ENCODE measurements at regions not wholly inside any gene's neighbourhood (a gene's known extent, or its start where the extent isn't known, plus 50 kb on each side); places are given as distances from the start of the nearest gene placed in this dataset.
"Not testable (repeated sequence)": the region's sequence is repeated elsewhere in the genome, so short reads cannot be mapped to it uniquely, and the experiment has no call there.

DNA sequence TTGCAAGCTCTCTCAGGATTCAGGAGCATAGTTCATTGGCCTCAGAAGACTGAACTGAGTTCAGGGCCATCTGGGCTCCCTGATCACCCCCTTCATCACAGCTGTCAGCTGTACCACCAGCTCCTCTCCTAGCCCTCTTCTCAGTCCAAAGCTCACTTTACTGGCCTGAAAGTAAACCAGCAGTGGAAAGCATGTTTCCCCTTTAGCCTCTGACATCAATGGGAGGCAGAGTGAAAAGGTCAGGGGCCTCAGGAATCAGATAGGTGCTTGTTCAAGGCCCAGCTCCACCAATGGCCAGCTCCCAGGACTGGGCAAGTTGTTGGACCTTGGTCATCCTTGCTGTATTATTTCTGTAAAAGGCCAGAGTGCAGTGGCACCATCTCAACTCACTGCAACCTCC lies 223.4 kb downstream of the TLE3 start:
- H4K20me1 ChIP-seq (ENCODE audit: insufficient read depth, low read length, poor library complexity, severe bottlenecking), result no peaks in the 10 kb centered on the region
- H2AFZ ChIP-seq (ENCODE audit: low read length), result no peak overlapping the region
- H3K9me2 ChIP-seq (replicated peaks; ENCODE audit: low read depth, low read length), result no peaks in the 10 kb centered on the region
- no peaks in the 10 kb centered on the region for H3F3A ChIP-seq (ENCODE audit: low read depth)
- H3K4me1 ChIP-seq (ENCODE audit: insufficient read depth, low read length, poor library complexity, severe bottlenecking), result no peaks in the 10 kb centered on the region
- no peak overlapping the region for H3K4me3 ChIP-seq (ENCODE audit: low read length, poor library complexity, severe bottlenecking)
- H3K9ac ChIP-seq (ENCODE audit: low read depth, low read length, poor library complexity, severe bottlenecking), result no peak overlapping the region
- H3K36me3 ChIP-seq (ENCODE audit: insufficient read depth, low read length), result no peaks in the 10 kb centered on the region
- H3K4me2 ChIP-seq (ENCODE audit: low read depth, low read length, poor library complexity, severe bottlenecking), result no peak overlapping the region
- TF ChIP-seq, protein P1, sequence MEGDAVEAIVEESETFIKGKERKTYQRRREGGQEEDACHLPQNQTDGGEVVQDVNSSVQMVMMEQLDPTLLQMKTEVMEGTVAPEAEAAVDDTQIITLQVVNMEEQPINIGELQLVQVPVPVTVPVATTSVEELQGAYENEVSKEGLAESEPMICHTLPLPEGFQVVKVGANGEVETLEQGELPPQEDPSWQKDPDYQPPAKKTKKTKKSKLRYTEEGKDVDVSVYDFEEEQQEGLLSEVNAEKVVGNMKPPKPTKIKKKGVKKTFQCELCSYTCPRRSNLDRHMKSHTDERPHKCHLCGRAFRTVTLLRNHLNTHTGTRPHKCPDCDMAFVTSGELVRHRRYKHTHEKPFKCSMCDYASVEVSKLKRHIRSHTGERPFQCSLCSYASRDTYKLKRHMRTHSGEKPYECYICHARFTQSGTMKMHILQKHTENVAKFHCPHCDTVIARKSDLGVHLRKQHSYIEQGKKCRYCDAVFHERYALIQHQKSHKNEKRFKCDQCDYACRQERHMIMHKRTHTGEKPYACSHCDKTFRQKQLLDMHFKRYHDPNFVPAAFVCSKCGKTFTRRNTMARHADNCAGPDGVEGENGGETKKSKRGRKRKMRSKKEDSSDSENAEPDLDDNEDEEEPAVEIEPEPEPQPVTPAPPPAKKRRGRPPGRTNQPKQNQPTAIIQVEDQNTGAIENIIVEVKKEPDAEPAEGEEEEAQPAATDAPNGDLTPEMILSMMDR (conservative IDR thresholded peaks at IDR 0.05; ENCODE audit: low read length), result no peak
- no peak for TF ChIP-seq EZH2phosphoT487 (IDR thresholded peaks at IDR 0.05; ENCODE audit: borderline replicate concordance)
- H3K27me3 ChIP-seq (ENCODE audit: insufficient read depth, low read length, poor library complexity, severe bottlenecking), result peaks cover 39% of the 10 kb centered on the region
- H3K9me3 ChIP-seq (ENCODE audit: insufficient read depth, low read depth, low read length), result no peaks in the 10 kb centered on the region; the same call in 1 of the 2 replicates
- no peaks in the 10 kb centered on the region for H3K79me2 ChIP-seq (ENCODE audit: insufficient read depth, low read length)

DNA sequence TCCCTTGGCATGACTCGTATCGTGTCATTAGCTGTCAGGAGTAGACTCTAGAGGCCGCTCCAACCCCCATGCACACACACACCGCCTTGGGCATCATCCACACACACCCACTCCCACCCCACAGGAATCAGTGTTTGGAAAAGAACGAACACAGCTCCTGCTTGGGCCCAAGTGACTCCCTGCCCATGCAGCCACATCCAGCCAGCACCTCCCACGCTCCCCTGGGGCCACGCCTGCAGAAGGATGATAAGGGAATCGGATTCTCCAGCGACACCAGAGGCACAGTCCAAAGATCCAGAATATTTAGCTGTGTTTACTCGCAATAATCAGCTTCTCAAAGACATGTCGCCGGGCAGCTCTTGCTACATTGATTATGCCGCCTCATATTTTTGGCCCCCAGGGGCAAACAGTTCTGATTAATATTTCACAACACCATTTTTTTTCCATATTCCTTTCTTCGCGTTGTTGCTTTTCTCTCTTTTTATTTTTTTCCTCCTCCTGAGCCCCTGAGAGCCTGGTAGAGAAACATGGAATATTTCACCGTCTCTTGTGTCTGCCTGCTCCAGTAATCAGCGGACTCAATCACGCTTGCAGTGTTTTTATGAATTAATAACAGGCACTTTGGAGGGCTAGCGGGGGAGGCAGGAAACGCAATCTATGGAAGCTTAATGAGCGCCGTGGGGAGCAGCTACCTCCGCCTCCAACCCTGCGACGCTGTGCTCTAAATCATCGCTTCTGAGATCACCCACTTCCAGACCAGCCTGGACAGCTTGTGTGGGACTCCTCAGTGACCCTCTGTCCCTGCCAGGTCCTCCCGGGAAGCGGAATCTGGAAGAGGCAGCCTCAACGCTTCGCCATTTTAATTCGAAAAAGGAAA lies 221.4 kb downstream of the TLE3 start:
- Histone ChIP-seq H3F3A (ENCODE audit: low read depth) (no peaks in the 10 kb centered on the region), H3K27me3 (ENCODE audit: insufficient read depth, low read length, poor library complexity, severe bottlenecking) (peaks cover 19% of the 10 kb centered on the region), H3K9me2 (replicated peaks; ENCODE audit: low read depth, low read length) (no peaks in the 10 kb centered on the region), H4K20me1 (ENCODE audit: insufficient read depth, low read length, poor library complexity, severe bottlenecking) (no peaks in the 10 kb centered on the region), H3K9me3 (ENCODE audit: insufficient read depth, low read depth, low read length) (no peaks in the 10 kb centered on the region; the same call in 1 of the 2 replicates), H3K4me3 (ENCODE audit: low read length, poor library complexity, severe bottlenecking) (no peak overlapping the region), H3K4me2 (ENCODE audit: low read depth, low read length, poor library complexity, severe bottlenecking) (no peak overlapping the region), H3K9ac (ENCODE audit: low read depth, low read length, poor library complexity, severe bottlenecking) (no peak overlapping the region), H2AFZ (ENCODE audit: low read length) (no peak overlapping the region), H3K79me2 (ENCODE audit: insufficient read depth, low read length) (no peaks in the 10 kb centered on the region), H3K4me1 (ENCODE audit: insufficient read depth, low read length, poor library complexity, severe bottlenecking) (no peaks in the 10 kb centered on the region), H3K36me3 (ENCODE audit: insufficient read depth, low read length) (no peaks in the 10 kb centered on the region)
- TF ChIP-seq, protein P1 (conservative IDR thresholded peaks at IDR 0.05; ENCODE audit: low read length), result no peak
- no peak for TF ChIP-seq EZH2phosphoT487 (IDR thresholded peaks at IDR 0.05; ENCODE audit: borderline replicate concordance)

DNA sequence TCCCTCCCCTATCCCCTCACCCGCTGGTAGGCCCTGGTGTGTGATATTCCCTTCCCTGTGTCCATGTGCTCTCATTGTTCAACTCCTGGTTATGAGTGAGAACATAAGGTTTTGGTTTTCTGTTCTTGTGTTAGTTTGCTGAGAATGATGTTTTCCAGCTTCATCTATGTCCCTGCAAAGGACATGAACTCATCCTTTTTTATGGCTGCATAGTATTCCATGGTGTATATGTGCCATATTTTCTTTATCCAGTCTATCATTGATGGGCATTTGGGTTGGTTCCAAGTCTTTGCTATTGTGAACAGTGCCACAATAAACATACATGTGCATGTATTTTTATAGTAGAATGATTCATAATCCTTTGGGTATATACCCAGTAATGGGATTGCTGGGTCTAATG lies 217.8 kb downstream of the TLE3 start:
- not testable (repeated sequence) for H3K79me2 ChIP-seq (ENCODE audit: insufficient read depth, low read length); H2AFZ ChIP-seq (ENCODE audit: low read length)

More for the DNA sequence above, 217.8 kb downstream of the TLE3 start:
- not testable (repeated sequence) for H3K9ac ChIP-seq (ENCODE audit: low read depth, low read length, poor library complexity, severe bottlenecking); H3K4me3 ChIP-seq (ENCODE audit: low read length, poor library complexity, severe bottlenecking); H3K9me2 ChIP-seq (replicated peaks; ENCODE audit: low read depth, low read length); H3K9me3 ChIP-seq (ENCODE audit: insufficient read depth, low read depth, low read length); H4K20me1 ChIP-seq (ENCODE audit: insufficient read depth, low read length, poor library complexity, severe bottlenecking); H3K4me1 ChIP-seq (ENCODE audit: insufficient read depth, low read length, poor library complexity, severe bottlenecking); H3F3A ChIP-seq (ENCODE audit: low read depth); H3K4me2 ChIP-seq (ENCODE audit: low read depth, low read length, poor library complexity, severe bottlenecking); H3K36me3 ChIP-seq (ENCODE audit: insufficient read depth, low read length)
- H3K27me3 ChIP-seq (ENCODE audit: insufficient read depth, low read length, poor library complexity, severe bottlenecking), result peaks cover 10% of the 10 kb centered on the region

All from Loucy (cell line).